H9 (cell line): ENCODE measurements at regions not wholly inside any gene's neighbourhood (a gene's known extent, or its start where the extent isn't known, plus 50 kb on each side); places are given as distances from the start of the nearest gene placed in this dataset.

Experiments used
- DNase-seq: peaks from one replicate; pipeline ENCODE4 v3.0.0-alpha.2; 2017
- H2AFZ ChIP-seq: one replicate; pipeline ENCODE4 v1.6.1; 2013; ENCODE audit warnings: mild to moderate bottlenecking, low read length, control low read depth, moderate library complexity
- H2AK5ac ChIP-seq: 2 replicates; pipeline ENCODE4 v1.6.1; 2013; ENCODE audit warnings: low read length, control low read depth, mixed read lengths; ENCODE audit not compliant: insufficient read length
- H2BK120ac ChIP-seq: one replicate; pipeline ENCODE4 v1.6.1; 2013; ENCODE audit warnings: low read depth, mild to moderate bottlenecking, low read length, control low read depth, inconsistent platforms; ENCODE audit not compliant: poor library complexity, severe bottlenecking
- H2BK12ac ChIP-seq: 2 replicates; pipeline ENCODE4 v1.6.1; 2013; ENCODE audit warnings: low read length, control low read depth, mixed read lengths, low read depth; ENCODE audit not compliant: insufficient read length
- H2BK15ac ChIP-seq: 2 replicates; pipeline ENCODE4 v1.6.1; 2013; ENCODE audit warnings: low read depth, low read length, control low read depth
- H2BK20ac ChIP-seq: one replicate; pipeline ENCODE4 v1.6.1; 2013; ENCODE audit warnings: low read depth, mild to moderate bottlenecking, low read length, control low read depth, inconsistent platforms; ENCODE audit not compliant: poor library complexity, severe bottlenecking
- H2BK5ac ChIP-seq: 2 replicates; pipeline ENCODE4 v1.6.1; 2013; ENCODE audit warnings: low read length, control low read depth, mixed read lengths; ENCODE audit not compliant: insufficient read length
- H3K14ac ChIP-seq: 2 replicates; pipeline ENCODE4 v1.6.1; 2013; ENCODE audit warnings: low read length, control low read depth; ENCODE audit not compliant: insufficient read depth
- H3K18ac ChIP-seq: 2 replicates; pipeline ENCODE4 v1.6.1; 2013; ENCODE audit warnings: low read depth, mild to moderate bottlenecking, mixed read lengths, low read length, control low read depth; ENCODE audit not compliant: insufficient read length
- H3K23ac ChIP-seq: 2 replicates; pipeline ENCODE4 v1.6.1; 2013; ENCODE audit warnings: low read length, control low read depth, mixed read lengths, low read depth; ENCODE audit not compliant: insufficient read length
- H3K23me2 ChIP-seq: 2 replicates; pipeline ENCODE4 v1.6.1; 2013; ENCODE audit warnings: low read depth, mild to moderate bottlenecking, mixed read lengths, low read length, control low read depth; ENCODE audit not compliant: insufficient read length, poor library complexity, severe bottlenecking
- H3K27ac ChIP-seq: 2 replicates; pipeline ENCODE4 v1.5.1; 2013; ENCODE audit warnings: low read length, control low read depth, mixed read lengths, low read depth; ENCODE audit not compliant: insufficient read length
- H3K27me3 ChIP-seq: 2 replicates; pipeline ENCODE4 v1.6.1; 2013; ENCODE audit warnings: low read length, control low read depth, inconsistent platforms; ENCODE audit not compliant: insufficient read depth
- H3K4ac ChIP-seq: 2 replicates; pipeline ENCODE4 v1.6.1; 2013; ENCODE audit warnings: low read depth, mild to moderate bottlenecking, control low read depth, inconsistent platforms, low read length, moderate library complexity
- H3K4me1 ChIP-seq: 2 replicates; pipeline ENCODE4 v1.6.1; 2013; ENCODE audit warnings: low read length, control low read depth, inconsistent platforms; ENCODE audit not compliant: insufficient read depth
- H3K4me2 ChIP-seq: 2 replicates; pipeline ENCODE4 v1.6.1; 2013; ENCODE audit warnings: low read length, control low read depth, mixed read lengths; ENCODE audit not compliant: insufficient read length, insufficient read depth
- H3K56ac ChIP-seq: 2 replicates; pipeline ENCODE4 v1.6.1; 2013; ENCODE audit warnings: low read depth, mild to moderate bottlenecking, mixed read lengths, low read length, control low read depth; ENCODE audit not compliant: insufficient read length
- H3K79me1 ChIP-seq: 2 replicates; pipeline ENCODE4 v1.6.1; 2013; ENCODE audit warnings: low read depth, mild to moderate bottlenecking, moderate library complexity, low read length, control low read depth, inconsistent platforms; ENCODE audit not compliant: insufficient read depth, poor library complexity, severe bottlenecking
- H3K79me2 ChIP-seq: 2 replicates; pipeline ENCODE4 v1.6.1; 2013; ENCODE audit warnings: low read length, control low read depth, inconsistent platforms; ENCODE audit not compliant: insufficient read depth
- H3K9ac ChIP-seq: 2 replicates; pipeline ENCODE4 v1.6.1; 2013; ENCODE audit warnings: low read length, control low read depth, mixed read lengths; ENCODE audit not compliant: insufficient read length; ENCODE audit errors: extremely low read depth
- H3K9me3 ChIP-seq: one replicate; pipeline ENCODE4 v1.6.1; 2013; ENCODE audit warnings: low read depth, low read length, inconsistent platforms; ENCODE audit not compliant: control insufficient read depth
- H3T11ph ChIP-seq: one replicate; pipeline ENCODE4 v1.6.1; 2013; ENCODE audit warnings: mild to moderate bottlenecking, low read length, control low read depth, inconsistent platforms
- H4K20me1 ChIP-seq: one replicate; pipeline ENCODE4 v1.6.1; 2013; ENCODE audit not compliant: control insufficient read depth, insufficient read length, insufficient read depth
- H4K5ac ChIP-seq: 2 replicates; pipeline ENCODE4 v1.6.1; 2013; ENCODE audit warnings: low read depth, mild to moderate bottlenecking, mixed read lengths, low read length, control low read depth; ENCODE audit not compliant: insufficient read length
- H4K8ac ChIP-seq: replicated peaks from 2 replicates; pipeline ENCODE4 v1.6.1; 2013; ENCODE audit warnings: low read length, control low read depth, mixed read lengths, low read depth; ENCODE audit not compliant: insufficient read length
- H4K91ac ChIP-seq: 2 replicates; pipeline ENCODE4 v1.6.1; 2013; ENCODE audit warnings: low read depth, mild to moderate bottlenecking, moderate library complexity, mixed read lengths, low read length, control low read depth; ENCODE audit not compliant: insufficient read length
- H3K27ac Mint-ChIP-seq, 3 experiments: 2 replicates in 2 of 3; 3 replicates in 1 of 3; pipeline ENCODE4 v1.8.0; 2020 to 2021; ENCODE audit warnings: mixed read lengths in 3 of 3, mild to moderate bottlenecking in 1 of 3, moderate library complexity in 1 of 3
- H3K27me3 Mint-ChIP-seq: 2 replicates; pipeline ENCODE4 v1.8.0; 2021; ENCODE audit warnings: low read depth, mild to moderate bottlenecking, moderate library complexity, mixed read lengths
- H3K36me3 Mint-ChIP-seq, 3 experiments: 2 replicates in 2 of 3; 3 replicates in 1 of 3; pipeline ENCODE4 v1.8.0; 2020 to 2021; ENCODE audit warnings: low read depth in 3 of 3, mixed read lengths in 3 of 3; ENCODE audit not compliant: insufficient read depth in 1 of 3
- H3K4me1 Mint-ChIP-seq, 2 experiments: 2 replicates each; pipeline ENCODE4 v1.8.0; 2020; ENCODE audit warnings: mixed read lengths in 2 of 2
- H3K4me3 Mint-ChIP-seq, 2 experiments: 2 replicates in 1 of 2; 3 replicates in 1 of 2; pipeline ENCODE4 v1.8.0; 2020 to 2021; ENCODE audit warnings: mild to moderate bottlenecking in 2 of 2, mixed read lengths in 2 of 2, moderate library complexity in 1 of 2
- H3K9me3 Mint-ChIP-seq, 2 experiments: 2 replicates in 1 of 2; 3 replicates in 1 of 2; pipeline ENCODE4 v1.8.0; 2020; ENCODE audit warnings: mild to moderate bottlenecking in 2 of 2, mixed read lengths in 2 of 2, moderate library complexity in 1 of 2
- CTCF ChIP-seq: fragments of 200-600 bp; sonication (generic); conservative IDR thresholded peaks from 3 replicates; pipeline ENCODE4 v1.8.0; 2021; ENCODE audit warnings: antibody characterized with exemption, mild to moderate bottlenecking
- WGBS: extraction: QIAGEN DNeasy Blood & Tissue Kit; methylation state at CpG from one replicate; pipeline ENCODE4 v1.1.7; 2013; ENCODE audit warnings: missing lambda C conversion rate, low lambda C conversion rate, mixed read lengths; ENCODE audit not compliant: insufficient read length; ENCODE audit errors: extremely low coverage; 5-methylcytosine and 5-hydroxymethylcytosine counted together

DNA sequence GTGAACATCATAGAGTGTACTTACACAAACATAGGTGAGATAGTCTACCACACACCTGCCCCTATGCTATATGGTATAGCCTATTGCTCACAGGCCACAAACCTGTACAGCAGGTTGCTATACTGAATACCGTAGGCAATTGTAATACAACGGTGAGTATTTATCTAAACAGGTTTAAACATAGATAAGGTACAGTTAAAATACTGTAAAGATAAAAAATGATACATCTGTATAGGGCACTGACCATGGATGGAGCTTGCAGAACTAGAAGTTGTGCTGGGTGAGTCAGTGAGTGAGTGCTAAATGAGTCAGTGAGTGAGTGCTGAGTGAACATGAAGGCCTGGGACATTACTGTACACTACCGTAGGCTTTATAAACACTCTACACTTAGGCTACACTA is 267.0 kb upstream of the HS6ST1 start:
- Histone ChIP-seq H3K56ac (no peak overlapping the region), H3K79me1 (no peaks in the 10 kb centered on the region), H2BK20ac (no peak overlapping the region), H3T11ph (no peak overlapping the region), H2BK5ac (no peak overlapping the region), H2AK5ac (no peak overlapping the region), H3K4me1 (no peaks in the 10 kb centered on the region), H3K23ac (no peak overlapping the region), H4K8ac (no peak overlapping the region), H4K20me1 (no peaks in the 10 kb centered on the region), H3K9me3 (no peaks in the 10 kb centered on the region), H2BK12ac (no peak overlapping the region), H2BK15ac (no peak overlapping the region), H3K14ac (no peak overlapping the region), H3K9ac (no peak overlapping the region), H3K27me3 (no peaks in the 10 kb centered on the region), H3K79me2 (no peaks in the 10 kb centered on the region), H2BK120ac (no peak overlapping the region), H3K18ac (no peak overlapping the region), H3K27ac (no peak overlapping the region), H4K91ac (no peak overlapping the region), H3K4ac (no peak overlapping the region), H4K5ac (no peak overlapping the region), H3K23me2 (no peaks in the 10 kb centered on the region), H2AFZ (no peak overlapping the region), H3K4me2 (no peak overlapping the region)
- WGBS, result no CpG with 5 or more reads among the region's 3 CpGs
- H3K4me1 Mint-ChIP-seq, result peaks cover 6 to 7% of the 10 kb centered on the region in 2 experiments
- no peak overlapping the region for H3K27ac Mint-ChIP-seq
- H3K27me3 Mint-ChIP-seq, result peaks cover 4% of the 10 kb centered on the region
- H3K36me3 Mint-ChIP-seq, result no peaks in the 10 kb centered on the region
- H3K9me3 Mint-ChIP-seq, result peaks cover 0 to 2% of the 10 kb centered on the region in 2 experiments; a peak in 3 of 5 replicates
- no peak overlapping the region for H3K4me3 Mint-ChIP-seq
- DNase-seq, result no peak
- no peak for TF ChIP-seq CTCF
